ENCODE measurements at regions not wholly inside any gene's neighbourhood (a gene's known extent, or its start where the extent isn't known, plus 50 kb on each side); places are given as distances from the start of the nearest gene placed in this dataset.

GRCh38 chr21:37967036-37967435 lies 50.8 kb upstream of the KCNJ6 start:
- no peak for DNase-seq (ENCODE audit: low spot score)

- no peak for DNase-seq (ENCODE audit: low spot score)
These were observed 52.5 kb upstream of the KCNJ6 start for GRCh38 chr21:37968744-37969143.

GRCh38 chr21:37970548-37970947 lies 54.3 kb upstream of the KCNJ6 start:
- no peak for DNase-seq (ENCODE audit: low spot score)

GRCh38 chr21:37971390-37971950 lies 55.2 kb upstream of the KCNJ6 start:
- DNase-seq (ENCODE audit: low spot score) = no peak

GRCh38 chr21:37974081-37974480 lies 57.8 kb upstream of the KCNJ6 start:
- no peak for DNase-seq (ENCODE audit: low spot score)

- DNase-seq (ENCODE audit: low spot score) = no peak
These were observed 66.5 kb upstream of the KCNJ6 start for GRCh38 chr21:37982496-37983318.

GRCh38 chr21:37983336-37984095 lies 67.3 kb upstream of the KCNJ6 start:
- DNase-seq (ENCODE audit: low spot score) = no peak

- no peak for DNase-seq (ENCODE audit: low spot score)
These were observed 68.2 kb upstream of the KCNJ6 start for GRCh38 chr21:37984416-37984815.

GRCh38 chr21:37986000-37986399 lies 69.7 kb upstream of the KCNJ6 start:
- DNase-seq (ENCODE audit: low spot score) = no peak

- DNase-seq (ENCODE audit: low spot score) = no peak
These were observed 70.6 kb upstream of the KCNJ6 start for GRCh38 chr21:37986751-37987399.

GRCh38 chr21:37987668-37988067 lies 71.4 kb upstream of the KCNJ6 start:
- DNase-seq (ENCODE audit: low spot score) = no peak

- no peak for DNase-seq (ENCODE audit: low spot score)
These were observed 76.8 kb upstream of the KCNJ6 start for GRCh38 chr21:37993071-37993470.

- DNase-seq (ENCODE audit: low spot score) = no peak
These were observed 78.0 kb upstream of the KCNJ6 start for GRCh38 chr21:37994211-37994610.

GRCh38 chr21:38012672-38013071 lies 96.4 kb upstream of the KCNJ6 start:
- no peak for DNase-seq (ENCODE audit: low spot score)

- no peak for DNase-seq (ENCODE audit: low spot score)
These were observed 97.5 kb upstream of the KCNJ6 start for GRCh38 chr21:38013741-38014140.

- no peak for DNase-seq (ENCODE audit: low spot score)
These were observed 98.0 kb upstream of the KCNJ6 start for GRCh38 chr21:38014298-38014697.

- DNase-seq (ENCODE audit: low spot score) = no peak
These were observed 111.7 kb upstream of the KCNJ6 start for GRCh38 chr21:38027901-38028498.

GRCh38 chr21:38032082-38032801 lies 116.0 kb upstream of the KCNJ6 start:
- no peak for DNase-seq (ENCODE audit: low spot score)

- no peak for DNase-seq (ENCODE audit: low spot score)
These were observed 119.8 kb upstream of the KCNJ6 start for GRCh38 chr21:38036016-38036415.

GRCh38 chr21:38037416-38037815 lies 121.2 kb upstream of the KCNJ6 start:
- no peak for DNase-seq (ENCODE audit: low spot score)

GRCh38 chr21:38039369-38039768 lies 123.1 kb upstream of the KCNJ6 start:
- no peak for DNase-seq (ENCODE audit: low spot score)

All from CD4-positive, alpha-beta T cell treated with Interleukin-6 at 100 ng/mL for 8 hours (primary cell).